GM12878 (cell line): ENCODE measurements at regions not wholly inside any gene's neighbourhood (a gene's known extent, or its start where the extent isn't known, plus 50 kb on each side); places are given as distances from the start of the nearest gene placed in this dataset.
A peak's percentile ranks its signal among the peaks of the same experiment; 100 is the strongest.

Source experiments
- ATAC-seq: fragments of 200-7000 bp; cut with Tn5 transposase; 3 replicates; pipeline ENCODE4 v1.9.1; 2020; ENCODE audit warnings: mild to moderate bottlenecking, moderate library complexity
- BruUV-seq: library from RNA; stranded (reverse); fragments of 400-500 nt; replicated peaks from 2 replicates; lab custom pipeline; 2021; lab: Mats Ljungman, UMichigan
- CTCF ChIA-PET: fragments of 300-600 bp; sonication (Branson Sonifier 250); formaldehyde crosslinking; extraction: SDS; loops from one replicate; lab custom pipeline; 2021; ENCODE audit warnings: inconsistent platforms; lab: Yijun Ruan, JAX
- POLR2A ChIA-PET: fragments of 350-600 bp; formaldehyde crosslinking; extraction: SDS; loops from one replicate; lab custom pipeline; 2021; ENCODE audit warnings: inconsistent platforms; lab: Charles Lee
- RAD21 ChIA-PET: fragments of 300-600 bp; sonication (Branson Sonifier 250); formaldehyde crosslinking; loops from one replicate; lab custom pipeline; 2023; ENCODE audit warnings: antibody characterized with exemption; ENCODE audit not compliant: unreplicated experiment; lab: Charles Lee
- SMC1A ChIA-PET: fragments of 300-600 bp; sonication (Branson Sonifier 250); formaldehyde crosslinking; loops from one replicate; lab custom pipeline; 2023; ENCODE audit not compliant: unreplicated experiment, uncharacterized antibody; lab: Charles Lee
- DNase-seq: peaks from one replicate; pipeline ENCODE4 v3.0.0-alpha.2; 2011; ENCODE audit warnings: low read depth, low spot score
- FAIRE-seq: peaks from 3 replicates; lab custom pipeline; 2011; peaks lifted over from hg19 to GRCh38; lab: Jason Lieb, UNC
- H2AFZ ChIP-seq: 2 replicates; pipeline ENCODE4 v1.6.0; 2011; ENCODE audit warnings: low read depth, low read length, control low read depth; ENCODE audit not compliant: control insufficient read depth
- H3K27ac ChIP-seq: 2 replicates; pipeline ENCODE4 v1.5.1; 2011; ENCODE audit warnings: control low read depth; ENCODE audit not compliant: control insufficient read depth, insufficient read depth
- H3K27me3 ChIP-seq, 2 experiments: replicated peaks in 1 of 2; 2 replicates each; pipeline versions ENCODE4 v1.6.0 to v1.6.1; 2011; ENCODE audit warnings: low read length in 1 of 2; ENCODE audit not compliant: control insufficient read depth in 2 of 2, insufficient read depth in 2 of 2
- H3K36me3 ChIP-seq, 2 experiments: 2 replicates each; pipeline ENCODE4 v1.5.1; 2011; ENCODE audit warnings: low read length in 1 of 2; ENCODE audit not compliant: control insufficient read depth in 2 of 2, insufficient read depth in 2 of 2
- H3K4me1 ChIP-seq: 2 replicates; pipeline ENCODE4 v1.6.1; 2011; ENCODE audit warnings: mild to moderate bottlenecking, low read length, moderate library complexity, mixed read lengths; ENCODE audit not compliant: control insufficient read depth, insufficient read depth
- H3K4me2 ChIP-seq: 2 replicates; pipeline ENCODE4 v1.6.0; 2011; ENCODE audit warnings: control low read depth; ENCODE audit not compliant: control insufficient read depth, insufficient read depth
- H3K4me3 ChIP-seq: fragments of 200-600 bp; sonication (generic); 2 replicates; pipeline ENCODE4 v1.5.1; 2016
- H3K79me2 ChIP-seq: 2 replicates; pipeline ENCODE4 v1.6.0; 2011; ENCODE audit warnings: low read length; ENCODE audit not compliant: control insufficient read depth, insufficient read depth
- H3K9ac ChIP-seq: 2 replicates; pipeline ENCODE4 v1.8.0; 2011; ENCODE audit warnings: low read length, control low read depth, mixed read lengths; ENCODE audit not compliant: control insufficient read depth, insufficient read depth
- H3K9me3 ChIP-seq: replicated peaks from 3 replicates; pipeline ENCODE4 v1.5.1; 2011; ENCODE audit warnings: mild to moderate bottlenecking, low read length; ENCODE audit not compliant: control insufficient read depth, insufficient read depth
- H4K20me1 ChIP-seq: 2 replicates; pipeline ENCODE4 v1.6.0; 2011; ENCODE audit not compliant: control insufficient read depth, insufficient read depth
- BHLHE40 ChIP-seq, 2 experiments: fragments of 450-650 bp in 1 of 2; IDR thresholded peaks; 2 replicates each; pipeline ENCODE4 v1.6.1; 2011 to 2017; ENCODE audit warnings: low read depth in 2 of 2, borderline replicate concordance in 1 of 2, improper control_type of control experiment in 1 of 2, low read length in 1 of 2, mild to moderate bottlenecking in 1 of 2
- EGR1 ChIP-seq, 2 experiments: IDR thresholded peaks; 1 replicate in 1 of 2; 2 replicates in 1 of 2; pipeline ENCODE4 v1.6.1; 2011 to 2012; ENCODE audit warnings: low read depth in 2 of 2, low read length in 2 of 2, borderline replicate concordance in 1 of 2, mild to moderate bottlenecking in 1 of 2, moderate library complexity in 1 of 2
- FOXK2 ChIP-seq: fragments of 450-650 bp; IDR thresholded peaks from 2 replicates; pipeline ENCODE4 v1.6.1; 2017; ENCODE audit warnings: mild to moderate bottlenecking, moderate library complexity
- GATAD2B ChIP-seq: fragments of 450-650 bp; conservative IDR thresholded peaks from 2 replicates; pipeline ENCODE4 v1.6.1; 2017; ENCODE audit warnings: low read depth, mild to moderate bottlenecking, moderate library complexity
- MEF2B ChIP-seq: fragments of 450-650 bp; IDR thresholded peaks from 2 replicates; pipeline ENCODE4 v1.6.1; 2018; ENCODE audit warnings: mild to moderate bottlenecking, moderate library complexity; ENCODE audit not compliant: partially characterized antibody, poor library complexity, severe bottlenecking
- NR2F1 ChIP-seq: fragments of 450-650 bp; conservative IDR thresholded peaks from 2 replicates; pipeline ENCODE4 v1.6.1; 2017; ENCODE audit warnings: mild to moderate bottlenecking
- PRDM15 ChIP-seq: fragments of 450-650 bp; formaldehyde crosslinking; IDR thresholded peaks from 2 replicates; pipeline ENCODE4 v1.4.0; 2020; ENCODE audit warnings: mild to moderate bottlenecking, moderate library complexity
- RCOR1 ChIP-seq: conservative IDR thresholded peaks from 2 replicates; pipeline ENCODE4 v1.6.1; 2012; ENCODE audit warnings: low read depth, low read length, improper control_type of control experiment
- TBL1XR1 ChIP-seq: IDR thresholded peaks from 2 replicates; pipeline ENCODE4 v1.6.1; 2012; ENCODE audit warnings: low read depth, low read length, improper control_type of control experiment
- USF1 ChIP-seq: IDR thresholded peaks from 2 replicates; pipeline ENCODE4 v1.6.1; 2011; ENCODE audit warnings: borderline replicate concordance, low read depth, mild to moderate bottlenecking, moderate library complexity, mixed read lengths, low read length; ENCODE audit not compliant: insufficient read depth; ENCODE audit errors: extremely low read length
- ZZZ3 ChIP-seq: IDR thresholded peaks from 2 replicates; pipeline ENCODE4 v1.6.1; 2011; ENCODE audit warnings: low read depth; ENCODE audit not compliant: control insufficient read depth, insufficient read length
- WGBS: methylation state at CpG from one replicate; pipeline ENCODE4 v1.1.6; 2016; ENCODE audit warnings: low lambda C conversion rate; ENCODE audit not compliant: insufficient replicate concordance, insufficient coverage; ENCODE audit errors: missing lambda C conversion rate; 5-methylcytosine and 5-hydroxymethylcytosine counted together
- in situ Hi-C: fragments of 300-500 bp; cut with MboI; formaldehyde crosslinking; loops from 9 replicates; pipeline ENCODE4 v1.14.3; 2018; ENCODE audit warnings: mixed read lengths
- intact Hi-C: fragments of 100-400 bp; cut with micrococcal nuclease; formaldehyde crosslinking; loops from one replicate; pipeline ENCODE4 v1.14.2; 2022; ENCODE audit not compliant: unreplicated experiment

- RAD21 ChIA-PET = no interaction called here
- POLR2A ChIA-PET = no interaction called here
- ATAC-seq = no peak
Observed at GRCh38 chr14:97486601-97487120, 689.5 kb downstream of the VRK1 start.

GRCh38 chr14:97489750-97490149 lies 692.6 kb downstream of the VRK1 start:
- Histone ChIP-seq H2AFZ (no peak overlapping the region), H3K4me3 (no peak overlapping the region), H3K9ac (no peak overlapping the region), H3K4me2 (no peak overlapping the region), H3K4me1 (no peaks in the 10 kb centered on the region), H3K36me3 (no peaks in the 10 kb centered on the region), H3K27me3 (no peaks in the 10 kb centered on the region), H3K79me2 (no peaks in the 10 kb centered on the region), H3K27ac (no peak overlapping the region), H4K20me1 (no peaks in the 10 kb centered on the region), H3K9me3 (no peaks in the 10 kb centered on the region; the same call in 1 of the 3 replicates)
- CTCF ChIA-PET = interaction anchor here (0.6 to 1.1 kb wide), 4 partner anchors 9 to 105 kb away, joined by 3 read pairs; no protein-coding TSS in a partner anchor
- DNase-seq (no peak), ATAC-seq (no peak), FAIRE-seq (no peak)
- in situ Hi-C loops (no loop called here), intact Hi-C loops (no loop called here)
- POLR2A ChIA-PET = interaction anchor here (0.6 to 0.7 kb wide), 2 partner anchors 54 to 82 kb away, joined by 4 to 5 read pairs; no protein-coding TSS in a partner anchor
- no peak for TF ChIP-seq NR2F1
- TF ChIP-seq FOXK2 = no peak
- no peak for TF ChIP-seq PRDM15 (CRISPR knock-in tag)
- no peak for TF ChIP-seq USF1
- no peak for TF ChIP-seq TBL1XR1
- no peak for TF ChIP-seq EGR1 (IDR thresholded peaks at IDR 0.05; ENCODE audit: borderline replicate concordance in 1 of 2, low read depth in 2 of 2, low read length in 2 of 2)
- TF ChIP-seq BHLHE40 (IDR thresholded peaks at IDR 0.05; ENCODE audit: borderline replicate concordance in 1 of 2, low read depth in 2 of 2, low read length in 1 of 2) = no peak
- TF ChIP-seq MEF2B = no peak
- no peak for TF ChIP-seq RCOR1
- SMC1A ChIA-PET = interaction anchor here (0.7 to 1.7 kb wide), 5 partner anchors 9 to 153 kb away, joined by 3 to 10 read pairs (median 3); no protein-coding TSS in a partner anchor
- WGBS = 31% methylated on average over 10 of the region's 10 CpGs
- BruUV-seq = no TSS peak
- RAD21 ChIA-PET = interaction anchor here (0.7 to 1.3 kb wide), 2 partner anchors 61 to 109 kb away, joined by 3 read pairs; no protein-coding TSS in a partner anchor

More at GRCh38 chr14:97486601-97487120, 689.5 kb downstream of the VRK1 start:
- BruUV-seq = TSS peak; percentile 77
- H3K4me3 ChIP-seq = no peak overlapping the region
- H3K4me2 ChIP-seq = no peak overlapping the region
- no peaks in the 10 kb centered on the region for H4K20me1 ChIP-seq
- in situ Hi-C loops = no loop called here
- 38% methylated on average over 7 of the region's 13 CpGs for WGBS
- no peak overlapping the region for H3K27ac ChIP-seq
- TF ChIP-seq GATAD2B (no peak), ZZZ3 (no peak)
- no peaks in the 10 kb centered on the region for H3K27me3 ChIP-seq
- no peak for DNase-seq
- intact Hi-C loops = no loop called here
- no peaks in the 10 kb centered on the region for H3K79me2 ChIP-seq
- no peaks in the 10 kb centered on the region for H3K4me1 ChIP-seq
- H3K9me3 ChIP-seq = no peaks in the 10 kb centered on the region; the same call in 2 of the 3 replicates
- ChIA-PET SMC1A (no interaction called here), CTCF (no interaction called here)
- H2AFZ ChIP-seq = no peak overlapping the region
- no peak overlapping the region for H3K9ac ChIP-seq
- no peak for FAIRE-seq
- no peaks in the 10 kb centered on the region for H3K36me3 ChIP-seq
